ENCODE measurements at regions not wholly inside any gene's neighbourhood (a gene's known extent, or its start where the extent isn't known, plus 50 kb on each side); places are given as distances from the start of the nearest gene placed in this dataset.

DNA sequence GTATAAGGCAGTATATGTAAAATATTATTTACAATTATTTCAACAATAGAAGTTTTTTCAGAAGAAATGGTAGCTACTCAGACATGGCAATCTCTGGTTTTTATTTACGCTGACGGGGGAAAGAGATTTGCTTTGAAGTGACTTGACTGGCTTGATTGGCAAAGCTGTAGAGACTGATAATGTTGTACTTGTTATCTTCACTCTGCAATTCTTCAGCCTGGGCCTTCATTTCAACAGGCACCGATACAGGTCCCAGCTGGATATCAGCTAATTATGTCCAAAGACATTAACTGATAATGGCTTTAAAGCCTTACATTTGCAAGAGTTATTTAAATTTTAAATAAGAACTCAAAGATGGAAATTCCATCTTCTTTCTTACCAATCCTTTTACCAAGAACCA, 151.4 kb upstream of the HS3ST3A1 start:
- no peak for DNase-seq (ENCODE audit: low spot score, unreplicated experiment)
- peaks cover 14% of the 10 kb centered on the region for H3K4me1 Mint-ChIP-seq (ENCODE audit: low read depth)
- H3K27me3 Mint-ChIP-seq, result peaks cover 25% of the 10 kb centered on the region
- no peaks in the 10 kb centered on the region for H3K9me3 Mint-ChIP-seq (ENCODE audit: low read depth)
- H3K4me3 Mint-ChIP-seq (ENCODE audit: low read depth), result no peak overlapping the region
- no peaks in the 10 kb centered on the region for H3K36me3 Mint-ChIP-seq (ENCODE audit: insufficient read depth)
- no peak overlapping the region for H3K27ac Mint-ChIP-seq
- TF ChIP-seq, protein P1, sequence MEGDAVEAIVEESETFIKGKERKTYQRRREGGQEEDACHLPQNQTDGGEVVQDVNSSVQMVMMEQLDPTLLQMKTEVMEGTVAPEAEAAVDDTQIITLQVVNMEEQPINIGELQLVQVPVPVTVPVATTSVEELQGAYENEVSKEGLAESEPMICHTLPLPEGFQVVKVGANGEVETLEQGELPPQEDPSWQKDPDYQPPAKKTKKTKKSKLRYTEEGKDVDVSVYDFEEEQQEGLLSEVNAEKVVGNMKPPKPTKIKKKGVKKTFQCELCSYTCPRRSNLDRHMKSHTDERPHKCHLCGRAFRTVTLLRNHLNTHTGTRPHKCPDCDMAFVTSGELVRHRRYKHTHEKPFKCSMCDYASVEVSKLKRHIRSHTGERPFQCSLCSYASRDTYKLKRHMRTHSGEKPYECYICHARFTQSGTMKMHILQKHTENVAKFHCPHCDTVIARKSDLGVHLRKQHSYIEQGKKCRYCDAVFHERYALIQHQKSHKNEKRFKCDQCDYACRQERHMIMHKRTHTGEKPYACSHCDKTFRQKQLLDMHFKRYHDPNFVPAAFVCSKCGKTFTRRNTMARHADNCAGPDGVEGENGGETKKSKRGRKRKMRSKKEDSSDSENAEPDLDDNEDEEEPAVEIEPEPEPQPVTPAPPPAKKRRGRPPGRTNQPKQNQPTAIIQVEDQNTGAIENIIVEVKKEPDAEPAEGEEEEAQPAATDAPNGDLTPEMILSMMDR (IDR thresholded peaks at IDR 0.05; ENCODE audit: unreplicated experiment), result no peak

- TF ChIP-seq, protein P1 (IDR thresholded peaks at IDR 0.05; ENCODE audit: unreplicated experiment), result no peak
- Mint-ChIP-seq H3K27ac (no peak overlapping the region), H3K27me3 (peaks cover 25% of the 10 kb centered on the region), H3K9me3 (ENCODE audit: low read depth) (no peaks in the 10 kb centered on the region), H3K4me1 (ENCODE audit: low read depth) (peaks cover 17% of the 10 kb centered on the region), H3K36me3 (ENCODE audit: insufficient read depth) (no peaks in the 10 kb centered on the region), H3K4me3 (ENCODE audit: low read depth) (no peak overlapping the region)
- DNase-seq (ENCODE audit: low spot score, unreplicated experiment), result no peak
These were observed 152.0 kb upstream of the HS3ST3A1 start for GRCh38 chr17:13753771-13754170.

GRCh38 chr17:13755851-13756250, 154.1 kb upstream of the HS3ST3A1 start:
- H3K4me3 Mint-ChIP-seq (ENCODE audit: low read depth), result no peak overlapping the region
- H3K27ac Mint-ChIP-seq, result no peak overlapping the region
- TF ChIP-seq, protein P1 (IDR thresholded peaks at IDR 0.05; ENCODE audit: unreplicated experiment), result no peak
- no peaks in the 10 kb centered on the region for H3K36me3 Mint-ChIP-seq (ENCODE audit: insufficient read depth)
- no peak for DNase-seq (ENCODE audit: low spot score, unreplicated experiment)
- peaks cover 24% of the 10 kb centered on the region for H3K4me1 Mint-ChIP-seq (ENCODE audit: low read depth)
- H3K27me3 Mint-ChIP-seq, result peaks cover 14% of the 10 kb centered on the region
- H3K9me3 Mint-ChIP-seq (ENCODE audit: low read depth), result no peaks in the 10 kb centered on the region

- H3K9me3 Mint-ChIP-seq (ENCODE audit: low read depth), result no peaks in the 10 kb centered on the region
- no peak overlapping the region for H3K27ac Mint-ChIP-seq
- peaks cover 25% of the 10 kb centered on the region for H3K4me1 Mint-ChIP-seq (ENCODE audit: low read depth)
- H3K36me3 Mint-ChIP-seq (ENCODE audit: insufficient read depth), result no peaks in the 10 kb centered on the region
- H3K4me3 Mint-ChIP-seq (ENCODE audit: low read depth), result no peak overlapping the region
- H3K27me3 Mint-ChIP-seq, result peaks cover 8% of the 10 kb centered on the region
- no peak for DNase-seq (ENCODE audit: low spot score, unreplicated experiment)
- TF ChIP-seq, protein P1 (IDR thresholded peaks at IDR 0.05; ENCODE audit: unreplicated experiment), result no peak
These were observed 155.0 kb upstream of the HS3ST3A1 start for GRCh38 chr17:13756763-13757162.

DNA sequence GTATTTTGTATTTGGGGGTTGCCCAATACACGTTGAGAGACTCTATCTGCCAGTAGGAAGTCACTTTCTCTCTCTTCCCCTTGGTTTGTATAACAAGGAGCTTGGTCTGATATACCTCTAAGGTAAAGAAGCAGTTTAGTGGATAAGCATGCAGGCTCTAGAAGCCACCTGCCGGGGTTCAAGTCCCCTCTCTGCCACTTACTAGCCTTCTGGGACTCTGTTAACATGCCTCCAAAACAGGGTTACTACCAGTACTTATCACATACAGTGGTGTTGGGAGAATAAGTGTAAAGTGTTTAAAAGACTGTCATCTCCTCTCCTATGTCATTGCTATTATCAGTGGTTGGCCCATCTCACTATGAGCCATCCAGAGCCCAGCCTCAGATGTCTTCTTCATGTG, 156.1 kb upstream of the HS3ST3A1 start:
- Mint-ChIP-seq H3K36me3 (ENCODE audit: insufficient read depth) (no peaks in the 10 kb centered on the region), H3K27ac (no peak overlapping the region), H3K9me3 (ENCODE audit: low read depth) (no peaks in the 10 kb centered on the region), H3K4me3 (ENCODE audit: low read depth) (no peak overlapping the region), H3K4me1 (ENCODE audit: low read depth) (peaks cover 23% of the 10 kb centered on the region), H3K27me3 (peaks cover 8% of the 10 kb centered on the region)
- TF ChIP-seq, protein P1 (IDR thresholded peaks at IDR 0.05; ENCODE audit: unreplicated experiment), result no peak
- DNase-seq (ENCODE audit: low spot score, unreplicated experiment), result no peak
